SK-N-SH treated with all-trans-retinoic acid at 6 μM for 48 hours (cell line): ENCODE measurements at regions not wholly inside any gene's neighbourhood (a gene's known extent, or its start where the extent isn't known, plus 50 kb on each side); places are given as distances from the start of the nearest gene placed in this dataset.

Experiments used
- ATAC-seq: fragments of 200-7000 bp; cut with Tn5 transposase; 3 replicates; pipeline ENCODE4 v1.9.1; 2020; ENCODE audit warnings: mild to moderate bottlenecking, moderate library complexity
- BACH2 ChIP-seq: fragments of 250-450 bp; sonication (Bioruptor Pico); IDR thresholded peaks from 2 replicates; pipeline ENCODE4 v1.9.0; 2021; ENCODE audit warnings: mild to moderate bottlenecking, borderline replicate concordance
- CSDC2 ChIP-seq: fragments of 250-450 bp; sonication (Bioruptor Pico); IDR thresholded peaks from 2 replicates; pipeline ENCODE4 v1.5.0; 2020; ENCODE audit warnings: mild to moderate bottlenecking, moderate library complexity
- CSRNP3 ChIP-seq: fragments of 250-450 bp; sonication (Bioruptor Pico); IDR thresholded peaks from 2 replicates; pipeline ENCODE4 v1.5.1; 2021; ENCODE audit warnings: mild to moderate bottlenecking, moderate library complexity
- ESRRG ChIP-seq: fragments of 250-450 bp; sonication (Bioruptor Pico); IDR thresholded peaks from 2 replicates; pipeline ENCODE4 v1.6.1; 2021; ENCODE audit warnings: mild to moderate bottlenecking
- GLIS3 ChIP-seq: fragments of 250-450 bp; sonication (Bioruptor Pico); IDR thresholded peaks from 2 replicates; pipeline ENCODE4 v1.5.0; 2020; ENCODE audit warnings: mild to moderate bottlenecking, moderate library complexity
- ISL1 ChIP-seq: fragments of 250-450 bp; sonication (Bioruptor Pico); IDR thresholded peaks from 2 replicates; pipeline ENCODE4 v2.1.2; 2022; ENCODE audit warnings: mild to moderate bottlenecking, moderate library complexity
- OSR1 ChIP-seq: fragments of 250-450 bp; sonication (Bioruptor Pico); IDR thresholded peaks from 2 replicates; pipeline ENCODE4 v1.8.0; 2022; ENCODE audit warnings: moderate library complexity, mild to moderate bottlenecking, inconsistent platforms
- POU6F1 ChIP-seq: fragments of 250-450 bp; sonication (Bioruptor Pico); IDR thresholded peaks from 2 replicates; pipeline ENCODE4 v1.8.0; 2021; ENCODE audit warnings: low read depth, mild to moderate bottlenecking, moderate library complexity, borderline replicate concordance
- PPARA ChIP-seq: fragments of 250-450 bp; sonication (Bioruptor Pico); IDR thresholded peaks from 2 replicates; pipeline ENCODE4 v1.5.0; 2020; ENCODE audit warnings: mild to moderate bottlenecking, borderline replicate concordance
- RARB ChIP-seq: fragments of 250-450 bp; sonication (Bioruptor Pico); IDR thresholded peaks from 2 replicates; pipeline ENCODE4 v1.8.0; 2021; ENCODE audit warnings: mild to moderate bottlenecking, moderate library complexity
- TCF4 ChIP-seq: fragments of 250-450 bp; sonication (Bioruptor Pico); IDR thresholded peaks from 2 replicates; pipeline ENCODE4 v1.8.0; 2021; ENCODE audit warnings: mild to moderate bottlenecking, moderate library complexity, borderline replicate concordance
- TOX ChIP-seq: fragments of 250-450 bp; sonication (Bioruptor Pico); IDR thresholded peaks from 2 replicates; pipeline ENCODE4 v1.8.0; 2021; ENCODE audit warnings: mild to moderate bottlenecking, moderate library complexity, borderline replicate concordance
- ZC3H10 ChIP-seq: fragments of 250-450 bp; sonication (Bioruptor Pico); IDR thresholded peaks from 2 replicates; pipeline ENCODE4 v1.5.1; 2021; ENCODE audit warnings: mild to moderate bottlenecking, moderate library complexity
- ZFP3 ChIP-seq: fragments of 250-450 bp; sonication (Bioruptor Pico); IDR thresholded peaks from 2 replicates; pipeline ENCODE4 v1.5.0; 2020; ENCODE audit warnings: mild to moderate bottlenecking, moderate library complexity
- ZFP30 ChIP-seq: fragments of 450-650 bp; formaldehyde crosslinking; IDR thresholded peaks from 2 replicates; pipeline ENCODE4 v1.5.0; 2022; ENCODE audit warnings: mild to moderate bottlenecking, moderate library complexity
- ZNF565 ChIP-seq: fragments of 450-650 bp; formaldehyde crosslinking; conservative IDR thresholded peaks from 2 replicates; pipeline ENCODE4 v1.5.0; 2020; ENCODE audit warnings: low read depth, mild to moderate bottlenecking, moderate library complexity
- ZNF70 ChIP-seq: fragments of 450-650 bp; formaldehyde crosslinking; IDR thresholded peaks from 2 replicates; pipeline ENCODE4 v1.5.0; 2020; ENCODE audit warnings: mild to moderate bottlenecking, moderate library complexity
- ZNF8 ChIP-seq: fragments of 450-650 bp; formaldehyde crosslinking; IDR thresholded peaks from 2 replicates; pipeline ENCODE4 v1.5.0; 2020; ENCODE audit warnings: mild to moderate bottlenecking, moderate library complexity
- TF ChIP-seq, protein P1 (sequence below): fragments of 250-450 bp; sonication (Bioruptor Pico); IDR thresholded peaks from 2 replicates; pipeline ENCODE4 v1.5.1; 2020; ENCODE audit warnings: low read depth, mild to moderate bottlenecking, moderate library complexity
- TF ChIP-seq, protein P2 (sequence below): fragments of 250-450 bp; sonication (Bioruptor Pico); IDR thresholded peaks from 2 replicates; pipeline ENCODE4 v1.8.0; 2020; ENCODE audit warnings: mild to moderate bottlenecking, moderate library complexity, borderline replicate concordance
- TF ChIP-seq, protein P3 (sequence below): fragments of 250-450 bp; sonication (Bioruptor Pico); IDR thresholded peaks from 2 replicates; pipeline ENCODE4 v1.5.0; 2020; ENCODE audit warnings: mild to moderate bottlenecking, moderate library complexity

DNA sequence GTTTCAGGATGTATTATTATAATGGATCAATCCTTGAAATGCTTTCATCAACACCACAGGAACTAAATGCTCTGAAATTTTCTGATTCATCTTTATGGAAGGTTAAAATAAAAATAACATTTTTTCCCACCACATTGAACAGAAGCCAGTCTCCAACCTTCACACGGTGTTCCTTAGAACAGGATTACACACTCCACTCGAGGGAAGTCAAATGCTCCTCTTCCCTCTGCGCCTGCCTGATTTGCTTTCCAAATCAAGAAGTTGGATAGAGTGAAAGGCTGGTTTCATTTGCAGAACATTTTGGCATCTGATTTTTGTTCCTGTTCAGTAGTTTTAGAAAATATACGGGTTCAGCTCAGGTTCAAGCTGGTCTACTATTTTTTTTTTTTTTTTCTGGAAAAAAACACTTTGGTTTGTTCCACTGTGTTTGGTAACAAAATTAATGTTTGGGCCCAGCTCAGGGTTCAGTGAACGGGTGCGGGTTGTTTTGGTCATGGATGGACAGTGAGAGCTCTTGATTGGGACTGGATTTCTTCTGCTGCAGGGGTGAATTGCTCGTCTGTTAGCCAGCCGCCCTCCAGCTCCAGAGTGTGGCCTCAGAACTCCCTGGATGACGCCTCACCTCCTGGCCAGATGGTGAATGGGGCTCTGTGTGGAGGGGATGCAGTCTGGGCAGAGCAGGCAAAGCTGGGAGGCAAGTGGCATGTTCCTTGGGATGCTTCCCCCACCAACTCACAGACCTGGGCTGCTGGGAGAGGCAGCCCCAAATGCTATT, 82.4 kb upstream of the STC2 start:
- TF ChIP-seq BACH2 (CRISPR knock-in tag): no peak
- TF ChIP-seq TOX: no peak
- TF ChIP-seq CSRNP3: no peak
- no peak for TF ChIP-seq POU6F1 (CRISPR knock-in tag)
- TF ChIP-seq, protein P1, sequence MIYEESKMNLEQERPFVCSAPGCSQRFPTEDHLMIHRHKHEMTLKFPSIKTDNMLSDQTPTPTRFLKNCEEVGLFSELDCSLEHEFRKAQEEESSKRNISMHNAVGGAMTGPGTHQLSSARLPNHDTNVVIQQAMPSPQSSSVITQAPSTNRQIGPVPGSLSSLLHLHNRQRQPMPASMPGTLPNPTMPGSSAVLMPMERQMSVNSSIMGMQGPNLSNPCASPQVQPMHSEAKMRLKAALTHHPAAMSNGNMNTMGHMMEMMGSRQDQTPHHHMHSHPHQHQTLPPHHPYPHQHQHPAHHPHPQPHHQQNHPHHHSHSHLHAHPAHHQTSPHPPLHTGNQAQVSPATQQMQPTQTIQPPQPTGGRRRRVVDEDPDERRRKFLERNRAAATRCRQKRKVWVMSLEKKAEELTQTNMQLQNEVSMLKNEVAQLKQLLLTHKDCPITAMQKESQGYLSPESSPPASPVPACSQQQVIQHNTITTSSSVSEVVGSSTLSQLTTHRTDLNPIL (CRISPR knock-in tag): no peak
- TF ChIP-seq ZC3H10 (CRISPR knock-in tag): no peak
- TF ChIP-seq, protein P2, sequence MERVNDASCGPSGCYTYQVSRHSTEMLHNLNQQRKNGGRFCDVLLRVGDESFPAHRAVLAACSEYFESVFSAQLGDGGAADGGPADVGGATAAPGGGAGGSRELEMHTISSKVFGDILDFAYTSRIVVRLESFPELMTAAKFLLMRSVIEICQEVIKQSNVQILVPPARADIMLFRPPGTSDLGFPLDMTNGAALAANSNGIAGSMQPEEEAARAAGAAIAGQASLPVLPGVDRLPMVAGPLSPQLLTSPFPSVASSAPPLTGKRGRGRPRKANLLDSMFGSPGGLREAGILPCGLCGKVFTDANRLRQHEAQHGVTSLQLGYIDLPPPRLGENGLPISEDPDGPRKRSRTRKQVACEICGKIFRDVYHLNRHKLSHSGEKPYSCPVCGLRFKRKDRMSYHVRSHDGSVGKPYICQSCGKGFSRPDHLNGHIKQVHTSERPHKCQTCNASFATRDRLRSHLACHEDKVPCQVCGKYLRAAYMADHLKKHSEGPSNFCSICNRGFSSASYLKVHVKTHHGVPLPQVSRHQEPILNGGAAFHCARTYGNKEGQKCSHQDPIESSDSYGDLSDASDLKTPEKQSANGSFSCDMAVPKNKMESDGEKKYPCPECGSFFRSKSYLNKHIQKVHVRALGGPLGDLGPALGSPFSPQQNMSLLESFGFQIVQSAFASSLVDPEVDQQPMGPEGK (CRISPR knock-in tag): no peak
- no peak for ATAC-seq

GRCh38 chr5:173408946-173409345, 80.7 kb upstream of the STC2 start:
- no peak for ATAC-seq
- TF ChIP-seq ZNF8: no peak
- no peak for TF ChIP-seq TCF4

GRCh38 chr5:173399851-173400250, 71.6 kb upstream of the STC2 start:
- TF ChIP-seq TCF4: no peak
- TF ChIP-seq ESRRG (CRISPR knock-in tag): no peak
- TF ChIP-seq, protein P3, sequence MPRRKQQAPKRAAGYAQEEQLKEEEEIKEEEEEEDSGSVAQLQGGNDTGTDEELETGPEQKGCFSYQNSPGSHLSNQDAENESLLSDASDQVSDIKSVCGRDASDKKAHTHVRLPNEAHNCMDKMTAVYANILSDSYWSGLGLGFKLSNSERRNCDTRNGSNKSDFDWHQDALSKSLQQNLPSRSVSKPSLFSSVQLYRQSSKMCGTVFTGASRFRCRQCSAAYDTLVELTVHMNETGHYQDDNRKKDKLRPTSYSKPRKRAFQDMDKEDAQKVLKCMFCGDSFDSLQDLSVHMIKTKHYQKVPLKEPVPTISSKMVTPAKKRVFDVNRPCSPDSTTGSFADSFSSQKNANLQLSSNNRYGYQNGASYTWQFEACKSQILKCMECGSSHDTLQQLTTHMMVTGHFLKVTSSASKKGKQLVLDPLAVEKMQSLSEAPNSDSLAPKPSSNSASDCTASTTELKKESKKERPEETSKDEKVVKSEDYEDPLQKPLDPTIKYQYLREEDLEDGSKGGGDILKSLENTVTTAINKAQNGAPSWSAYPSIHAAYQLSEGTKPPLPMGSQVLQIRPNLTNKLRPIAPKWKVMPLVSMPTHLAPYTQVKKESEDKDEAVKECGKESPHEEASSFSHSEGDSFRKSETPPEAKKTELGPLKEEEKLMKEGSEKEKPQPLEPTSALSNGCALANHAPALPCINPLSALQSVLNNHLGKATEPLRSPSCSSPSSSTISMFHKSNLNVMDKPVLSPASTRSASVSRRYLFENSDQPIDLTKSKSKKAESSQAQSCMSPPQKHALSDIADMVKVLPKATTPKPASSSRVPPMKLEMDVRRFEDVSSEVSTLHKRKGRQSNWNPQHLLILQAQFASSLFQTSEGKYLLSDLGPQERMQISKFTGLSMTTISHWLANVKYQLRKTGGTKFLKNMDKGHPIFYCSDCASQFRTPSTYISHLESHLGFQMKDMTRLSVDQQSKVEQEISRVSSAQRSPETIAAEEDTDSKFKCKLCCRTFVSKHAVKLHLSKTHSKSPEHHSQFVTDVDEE (CRISPR knock-in tag): no peak
- TF ChIP-seq POU6F1 (CRISPR knock-in tag): no peak
- no peak for TF ChIP-seq CSDC2 (CRISPR knock-in tag)
- TF ChIP-seq ZNF565: no peak
- TF ChIP-seq, protein P1 (CRISPR knock-in tag): no peak
- TF ChIP-seq PPARA (CRISPR knock-in tag): no peak
- TF ChIP-seq ZNF70 (CRISPR knock-in tag): no peak
- TF ChIP-seq ZNF8: no peak
- TF ChIP-seq ISL1 (CRISPR knock-in tag): no peak
- TF ChIP-seq RARB: no peak
- TF ChIP-seq BACH2 (CRISPR knock-in tag): no peak
- TF ChIP-seq, protein P2 (CRISPR knock-in tag): no peak
- no peak for TF ChIP-seq OSR1 (CRISPR knock-in tag)
- no peak for TF ChIP-seq ZFP3 (CRISPR knock-in tag)
- no peak for TF ChIP-seq ZFP30 (CRISPR knock-in tag)
- TF ChIP-seq CSRNP3: no peak
- TF ChIP-seq GLIS3 (CRISPR knock-in tag): no peak
- no peak for ATAC-seq
